Stimulated activated CD8-positive, alpha-beta memory T cell treated with anti-CD3 and anti-CD28 coated beads, Interleukin-12 subunit alpha, Interleukin-12 subunit beta, amount 100 ng/mL, for 4 hours (primary cell): ENCODE measurements at regions not wholly inside any gene's neighbourhood (a gene's known extent, or its start where the extent isn't known, plus 50 kb on each side); places are given as distances from the start of the nearest gene placed in this dataset.
"Not testable (repeated sequence)": the region's sequence is repeated elsewhere in the genome, so short reads cannot be mapped to it uniquely, and the experiment has no call there.

ENCODE experiments used
- DNase-seq: peaks from one replicate; pipeline ENCODE4 v3.0.0-alpha.2; 2020; ENCODE audit warnings: low read depth

GRCh38 chr1:25131794-25132193 is 100.5 kb downstream of the SYF2 start:
- DNase-seq: no peak

DNA sequence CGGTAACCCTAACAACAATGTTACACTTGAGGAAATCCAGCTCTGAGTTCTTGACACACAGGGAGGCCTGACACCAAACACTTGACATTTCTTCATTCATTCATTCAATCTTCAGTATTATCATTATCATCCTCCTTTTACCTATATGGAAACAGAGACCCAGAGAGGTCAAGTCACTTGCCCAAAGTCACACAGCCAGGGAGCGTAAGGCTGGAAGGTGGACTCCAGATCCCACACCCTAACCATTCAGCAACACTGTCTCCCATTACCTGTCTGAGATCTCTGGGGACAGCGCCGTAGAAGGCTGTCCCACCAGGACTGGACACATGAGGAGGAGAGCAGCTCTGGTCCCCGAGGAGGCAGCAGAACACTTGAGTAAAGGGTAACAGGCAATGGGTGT is 101.4 kb downstream of the SYF2 start:
- DNase-seq: no peak

DNA sequence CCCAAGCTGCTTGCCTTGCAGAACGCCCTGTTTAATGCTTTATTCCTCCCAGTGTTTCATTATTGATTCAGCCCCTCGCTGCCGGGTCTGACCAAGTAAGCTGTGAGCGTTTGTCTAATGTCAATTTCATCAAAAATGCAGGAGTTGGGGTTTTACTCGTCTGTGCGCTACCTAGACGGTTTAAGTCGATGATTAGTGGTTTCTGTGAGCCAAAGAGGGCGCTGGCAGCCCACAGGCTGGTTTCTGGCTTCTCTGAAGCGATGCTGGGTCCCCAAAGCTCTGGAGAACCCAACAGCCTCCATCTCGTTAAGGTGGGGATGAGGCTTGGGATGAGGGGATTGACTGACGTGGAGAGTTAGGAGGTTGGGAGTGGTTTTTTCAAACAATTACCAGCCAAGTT is 102.9 kb downstream of the SYF2 start:
- DNase-seq: no peak

DNA sequence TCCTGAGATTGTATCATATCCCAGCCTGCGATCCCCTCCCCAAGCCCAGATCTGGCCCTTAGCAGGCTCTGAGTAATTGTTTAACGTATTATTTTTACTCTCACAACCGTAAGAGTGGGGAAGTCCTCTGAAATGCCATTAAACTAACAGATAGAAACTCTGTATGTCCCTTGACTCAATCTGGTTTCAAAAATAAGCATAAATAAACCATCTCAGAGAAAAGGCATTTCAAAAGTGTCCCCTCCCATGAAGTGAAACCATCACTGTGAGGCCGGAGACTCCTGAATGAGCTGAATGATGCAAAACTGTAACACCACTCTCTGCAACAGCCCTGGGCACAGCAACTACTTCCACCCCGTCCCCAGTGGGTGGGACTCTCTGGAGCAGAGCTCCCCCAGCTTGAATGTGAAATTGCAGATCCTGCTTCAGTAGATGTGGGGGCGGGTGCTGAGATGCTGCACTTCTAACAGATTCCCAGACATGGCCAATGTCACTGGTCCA is 104.1 kb downstream of the SYF2 start:
- DNase-seq: no peak

- DNase-seq: no peak
Observed at GRCh38 chr1:25126562-25126961, 105.7 kb downstream of the SYF2 start.

DNA sequence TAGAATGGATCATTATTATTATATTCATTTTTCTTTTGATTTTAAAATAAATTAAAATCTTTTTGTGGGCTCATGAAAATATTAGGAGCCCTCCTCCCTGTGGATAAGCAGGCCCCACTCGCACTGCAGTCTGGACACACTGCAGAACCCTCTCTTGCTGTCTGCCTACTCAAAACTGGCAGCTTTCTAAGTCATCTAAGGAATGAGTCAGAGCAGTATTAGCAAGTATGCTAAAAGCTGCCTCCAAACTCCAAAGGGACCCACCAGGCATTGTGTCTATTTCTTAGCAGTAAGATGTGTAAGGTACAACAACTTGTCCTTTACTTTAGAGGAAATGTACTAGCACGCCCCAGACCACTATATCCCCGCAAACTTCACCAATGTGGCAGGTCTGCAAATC is 108.8 kb downstream of the SYF2 start:
- DNase-seq: no peak

GRCh38 chr1:25122747-25123146 is 109.6 kb downstream of the SYF2 start:
- DNase-seq: no peak

GRCh38 chr1:25120281-25120680 is 112.0 kb downstream of the SYF2 start:
- no peak for DNase-seq

DNA sequence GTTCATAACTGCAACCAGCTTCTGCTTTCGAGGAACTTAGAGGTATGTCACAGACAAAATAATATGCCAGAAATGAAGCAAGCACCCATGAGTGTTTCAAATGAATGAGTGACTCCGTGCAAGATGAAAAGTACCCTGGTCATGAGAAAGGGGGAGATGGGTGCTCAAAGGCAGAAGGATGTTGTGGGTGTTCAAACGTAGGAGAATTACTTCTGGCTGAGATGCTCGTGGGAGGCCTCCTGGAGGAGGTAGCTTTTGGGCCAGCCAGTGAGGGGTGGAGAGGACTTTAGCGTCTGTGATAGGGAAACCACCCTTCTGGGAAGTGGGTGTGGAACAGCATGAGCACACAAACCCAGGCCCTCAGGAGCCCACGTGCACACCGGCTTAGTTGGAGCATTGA is 113.8 kb downstream of the SYF2 start:
- no peak for DNase-seq

DNA sequence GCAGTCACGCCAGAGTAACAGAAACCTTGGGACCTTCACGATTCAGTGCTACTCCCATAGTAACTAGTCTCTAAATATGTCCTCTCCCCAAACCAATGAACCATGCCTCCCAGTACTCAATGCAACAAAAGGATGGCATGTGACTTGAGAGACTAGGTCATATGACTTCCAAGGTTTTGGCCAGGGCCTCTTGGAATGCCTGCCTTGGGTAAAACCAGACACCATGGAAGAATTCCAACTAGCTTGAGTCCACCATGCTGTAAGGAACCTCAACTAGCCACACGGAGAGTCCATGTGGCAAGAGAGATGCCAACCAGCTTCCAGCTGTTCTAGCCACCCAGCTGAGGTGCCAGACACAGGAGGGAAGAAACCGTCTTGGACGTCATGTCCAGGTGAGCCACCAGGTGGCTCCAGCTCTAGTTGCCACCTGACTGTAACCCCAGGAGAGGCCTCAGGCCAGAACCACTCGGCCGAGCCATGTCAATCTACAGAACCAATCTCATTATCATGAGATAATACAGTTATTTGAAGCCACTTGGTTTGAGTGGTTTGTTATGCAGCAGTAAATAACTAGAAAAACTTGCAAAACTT is 115.0 kb downstream of the SYF2 start:
- DNase-seq: no peak

- DNase-seq: no peak
Observed at GRCh38 chr1:25116832-25117231, 115.5 kb downstream of the SYF2 start.

DNA sequence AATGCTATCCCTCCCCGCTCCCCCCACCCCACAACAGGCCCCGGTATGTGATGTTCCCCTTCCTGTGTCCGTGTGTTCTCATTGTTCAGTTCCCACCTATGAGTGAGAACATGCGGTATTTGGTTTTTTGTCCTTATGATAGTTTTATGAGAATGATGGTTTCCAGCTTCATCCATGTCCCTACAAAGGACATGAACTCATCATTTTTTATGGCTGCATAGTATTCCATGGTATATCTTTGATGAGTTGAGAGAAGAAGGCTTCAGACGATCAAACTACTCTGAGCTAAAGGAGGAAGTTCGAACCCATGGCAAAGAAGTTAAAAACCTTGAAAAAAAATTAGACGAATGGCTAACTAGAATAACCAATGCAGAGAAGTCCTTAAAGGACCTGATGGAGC is 116.2 kb downstream of the SYF2 start:
- DNase-seq: not testable (repeated sequence)

DNA sequence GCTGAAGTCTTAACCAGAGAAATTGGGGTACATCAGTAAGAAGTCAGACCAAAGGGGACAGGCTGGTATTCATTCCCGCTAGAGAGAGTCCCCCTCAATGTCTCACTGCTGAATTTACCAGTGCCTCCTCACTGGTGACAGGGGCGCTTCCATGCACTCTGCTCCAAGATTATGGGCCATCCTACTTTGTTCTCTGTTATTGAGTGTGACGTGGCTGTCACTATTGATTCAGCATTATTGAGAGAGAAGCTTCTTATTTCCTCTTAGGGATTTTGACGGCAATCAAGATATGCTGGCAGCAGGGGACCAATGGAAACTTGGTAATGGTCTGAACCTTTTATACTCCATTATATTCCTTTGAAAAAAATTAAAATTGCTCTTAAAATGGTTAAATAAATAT is 118.6 kb downstream of the SYF2 start:
- no peak for DNase-seq

DNA sequence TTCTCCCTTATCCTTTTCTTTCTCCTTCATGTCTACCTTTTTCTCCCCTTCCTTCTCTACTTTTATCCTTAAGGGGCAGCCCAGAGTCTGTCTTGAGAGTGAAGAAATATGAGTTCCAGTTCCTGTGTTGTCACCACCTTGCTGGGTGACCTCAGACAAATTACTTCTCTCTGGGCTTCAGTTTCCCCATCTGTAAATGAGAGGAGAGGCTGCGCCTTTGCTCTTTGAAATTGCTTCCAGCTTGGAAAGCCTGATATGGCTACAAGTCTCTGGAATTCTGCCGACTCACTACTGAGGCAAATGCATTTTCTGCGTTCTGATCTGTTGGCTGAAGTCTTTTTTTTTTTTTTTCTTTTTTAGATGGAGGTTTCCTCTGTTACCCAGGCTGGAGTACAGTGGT is 119.2 kb downstream of the SYF2 start:
- DNase-seq: no peak

DNA sequence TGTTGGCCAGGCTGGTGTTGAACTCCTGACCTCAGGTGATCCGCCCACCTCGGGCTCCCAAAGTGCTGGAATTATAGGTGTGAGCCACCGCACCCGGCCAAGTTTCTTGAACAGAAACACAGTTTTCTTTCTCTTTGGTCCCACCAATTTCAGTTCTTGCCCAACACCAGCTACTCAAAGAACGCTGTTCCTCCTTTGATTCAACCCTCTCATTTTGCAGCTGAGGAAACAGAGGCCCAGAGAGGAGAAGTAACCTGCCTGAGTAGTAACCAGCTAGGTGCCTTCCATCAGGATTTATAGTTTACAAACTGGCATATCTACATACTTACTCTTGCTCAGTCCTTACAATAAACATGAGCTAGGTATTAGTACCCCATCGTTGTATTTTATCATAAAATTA is 119.9 kb downstream of the SYF2 start:
- no peak for DNase-seq

DNA sequence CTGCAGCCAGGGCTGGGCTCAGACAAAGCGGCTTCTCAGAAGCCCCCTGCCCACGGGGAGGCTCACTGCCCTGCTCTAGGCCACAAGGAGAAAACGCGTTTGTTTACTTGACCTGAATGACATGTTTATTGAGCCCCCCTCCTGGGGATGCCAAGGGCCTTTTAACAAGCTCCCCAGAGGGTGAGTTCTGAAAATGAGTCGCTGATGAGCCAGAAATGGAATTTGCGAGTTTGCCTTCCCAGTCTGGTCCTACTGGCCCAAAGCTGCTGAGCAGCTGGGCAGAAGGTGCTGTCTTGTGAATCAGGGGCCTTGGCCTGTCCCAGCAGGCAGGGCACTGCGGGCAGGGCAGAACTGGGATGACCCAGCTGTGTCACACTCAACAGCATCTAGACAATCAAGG is 120.6 kb downstream of the SYF2 start:
- DNase-seq: no peak

DNA sequence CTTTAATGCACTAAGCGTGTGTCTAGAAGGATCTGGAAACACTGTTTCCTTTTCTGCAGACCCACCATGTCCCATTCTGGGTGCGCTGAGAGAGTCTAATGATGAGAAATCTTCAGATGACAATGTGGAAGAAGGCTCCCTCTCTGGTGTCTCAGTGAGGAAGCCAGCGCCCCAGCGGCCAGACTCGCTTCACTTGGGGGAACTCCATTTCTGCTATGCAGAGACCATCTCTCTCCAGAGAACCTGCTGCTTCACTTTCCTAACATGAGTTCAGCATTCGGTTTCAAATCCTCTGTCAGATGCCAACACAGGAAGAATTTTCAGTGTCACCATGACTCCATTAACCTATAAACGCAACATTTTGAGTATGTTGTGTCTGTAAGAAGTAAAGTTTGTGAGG is 121.8 kb downstream of the SYF2 start:
- DNase-seq: no peak

DNA sequence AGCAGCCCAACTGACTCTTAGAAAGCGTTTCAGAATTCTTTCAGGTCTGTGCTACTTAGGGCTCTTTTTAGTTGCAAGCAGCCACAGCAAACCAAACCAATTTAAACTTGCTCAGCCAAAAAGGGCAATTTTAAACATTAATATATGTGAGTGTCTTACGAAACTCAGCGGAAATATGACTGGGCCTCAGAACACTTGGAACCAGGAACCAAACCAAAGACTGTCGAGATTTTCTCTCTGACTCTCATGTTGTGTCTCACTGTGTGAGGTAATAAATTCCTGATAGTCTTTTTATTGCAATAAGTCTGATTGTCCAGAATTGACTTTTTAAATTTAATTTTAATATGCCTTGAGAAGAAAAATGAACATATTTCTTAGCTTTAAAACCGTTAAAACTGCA is 122.3 kb downstream of the SYF2 start:
- no peak for DNase-seq

DNA sequence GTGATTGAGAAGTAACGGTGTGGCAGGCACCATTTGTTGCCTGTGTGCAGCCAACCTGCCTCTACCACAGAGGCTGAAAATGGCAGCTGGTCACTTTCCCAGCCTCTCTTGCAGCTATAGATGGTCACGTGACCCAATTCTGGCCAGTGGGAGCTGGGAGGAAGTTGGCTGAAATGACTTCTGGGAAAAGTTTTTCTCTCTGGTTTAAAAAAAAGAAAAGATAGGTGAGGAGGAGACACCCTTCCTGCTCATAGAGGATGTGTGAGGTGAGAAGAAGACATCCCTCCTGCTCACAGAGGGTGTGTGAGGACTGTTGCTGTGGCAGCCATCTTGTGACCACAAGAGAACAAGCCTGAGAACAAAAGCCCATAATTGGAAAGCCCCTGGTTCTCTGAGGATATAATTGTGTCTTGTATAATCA is 122.8 kb downstream of the SYF2 start:
- no peak for DNase-seq

DNA sequence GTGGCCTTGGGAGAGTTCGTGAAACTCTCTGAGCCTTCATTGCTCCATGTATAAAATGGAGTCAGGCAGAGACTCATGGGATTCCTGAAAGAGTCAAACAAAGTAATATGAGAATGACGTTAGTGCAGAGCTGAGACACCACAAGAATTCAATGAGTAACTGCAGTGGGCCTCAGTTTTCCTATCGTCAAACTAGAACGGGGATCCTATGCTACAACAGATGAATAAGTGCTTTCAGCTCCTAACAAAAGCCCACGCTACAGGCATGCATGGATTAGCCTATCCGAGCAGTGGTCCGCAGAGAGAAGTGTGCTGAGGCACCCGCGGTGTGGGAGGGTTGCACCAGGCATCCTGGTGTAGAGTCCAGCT is 124.7 kb downstream of the SYF2 start:
- no peak for DNase-seq

GRCh38 chr1:25106976-25107642 is 125.2 kb downstream of the SYF2 start:
- no peak for DNase-seq

DNA sequence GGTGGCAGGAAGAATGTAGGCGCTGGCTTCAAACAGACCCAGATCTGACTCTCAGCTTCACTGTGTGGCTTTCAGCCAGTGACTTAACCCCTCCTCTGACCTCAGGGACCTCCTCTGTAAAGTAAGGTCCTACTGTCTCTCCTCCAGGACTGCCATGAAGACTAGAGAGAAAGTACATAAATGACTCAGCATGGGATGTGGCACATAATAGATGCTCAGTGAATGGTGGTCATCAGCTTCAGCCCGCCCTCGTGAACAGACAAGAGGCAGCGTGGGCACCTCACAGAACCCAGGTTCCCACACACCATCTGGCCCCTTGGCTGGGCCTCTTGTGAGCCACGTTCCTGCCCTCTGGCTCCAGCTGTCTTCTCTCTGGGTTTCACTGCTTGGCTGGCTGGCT is 126.0 kb downstream of the SYF2 start:
- DNase-seq: no peak

- DNase-seq: no peak
Observed at GRCh38 chr1:25105836-25106235, 126.5 kb downstream of the SYF2 start.

DNA sequence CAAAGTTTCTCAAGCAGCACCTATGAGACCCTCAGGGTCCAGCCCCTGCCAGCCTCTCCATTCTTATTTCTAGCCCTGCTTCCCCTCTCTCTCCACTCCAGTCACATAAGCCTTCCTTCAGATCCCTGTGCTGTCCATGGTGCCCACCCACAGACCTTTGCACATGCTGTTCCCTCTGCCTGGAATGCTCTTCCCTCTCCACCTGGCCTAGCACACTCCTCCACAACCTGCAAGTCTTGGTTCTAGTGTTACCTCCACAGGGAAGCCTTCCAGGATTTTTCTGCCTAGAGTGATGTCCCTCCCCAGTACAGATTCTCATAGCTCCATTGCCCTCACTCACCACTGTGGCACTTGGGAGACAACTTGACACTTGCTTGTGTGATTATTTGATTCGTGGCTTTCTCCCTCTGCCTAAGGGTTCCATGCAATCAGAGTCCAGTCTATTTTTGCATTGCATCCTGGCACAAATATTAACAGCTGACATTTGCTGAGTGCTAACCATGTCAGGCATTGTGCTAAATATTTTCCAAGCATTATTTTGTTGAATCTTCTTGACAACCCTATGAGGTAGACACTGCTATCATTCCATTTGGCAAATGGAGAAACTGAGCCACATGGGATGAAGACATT is 127.3 kb downstream of the SYF2 start:
- no peak for DNase-seq
